Gastrocnemius medialis (tissue), 4 donors: ENCODE measurements at regions not wholly inside any gene's neighbourhood (a gene's known extent, or its start where the extent isn't known, plus 50 kb on each side); places are given as distances from the start of the nearest gene placed in this dataset.

Experiments
- ATAC-seq, 2 donors: fragments of 150-250 bp; one replicate each; pipeline ENCODE4 v1.9.1; 2016
- DNase-seq, 2 donors: peaks; one replicate each; pipeline ENCODE4 v3.0.0-alpha.2; 2019
- H3K27ac ChIP-seq, 4 donors: fragments of 200-600 bp; sonication (generic); 1 replicate in 1 of 4; 2 replicates in 3 of 4; pipeline ENCODE4 v1.5.1; 2016 to 2018; ENCODE audit warnings: mild to moderate bottlenecking in 2 of 4, moderate library complexity in 1 of 4
- H3K27me3 ChIP-seq, 3 donors: fragments of 200-600 bp; sonication (generic) in 2 of 3; 1 replicate in 1 of 3; 2 replicates in 2 of 3; pipeline versions ENCODE4 v1.5.1 to v1.6.0; 2016 to 2019; ENCODE audit warnings: mild to moderate bottlenecking in 1 of 3, moderate library complexity in 1 of 3
- H3K36me3 ChIP-seq, 2 donors: fragments of 200-600 bp; sonication (generic) in 1 of 2; one replicate each; pipeline ENCODE4 v1.5.1; 2017 to 2018
- H3K4me1 ChIP-seq, 2 donors: fragments of 200-600 bp; sonication (generic) in 1 of 2; one replicate each; pipeline ENCODE4 v1.5.1; 2016 to 2017; ENCODE audit warnings: mild to moderate bottlenecking in 2 of 2
- H3K4me3 ChIP-seq, 4 donors: fragments of 200-600 bp; sonication (generic) in 3 of 4; 1 replicate in 1 of 4; 2 replicates in 3 of 4; pipeline ENCODE4 v1.5.1; 2016 to 2019; ENCODE audit warnings: mild to moderate bottlenecking in 2 of 4
- H3K9me3 ChIP-seq, 3 donors: fragments of 200-600 bp; sonication (generic) in 2 of 3; 1 replicate in 1 of 3; 2 replicates in 2 of 3; pipeline ENCODE4 v1.5.1; 2016 to 2019
- CTCF ChIP-seq, 5 experiments: fragments of 450-650 bp in 3 of 5; fragments of 200-600 bp in 2 of 5; sonication (generic) in 2 of 5; IDR thresholded peaks in 4 of 5; conservative IDR thresholded peaks in 1 of 5; 1 replicate in 4 of 5; 2 replicates in 1 of 5; pipeline ENCODE4 v1.5.1; 2016 to 2019; ENCODE audit warnings: antibody characterized with exemption in 5 of 5, mild to moderate bottlenecking in 3 of 5, moderate library complexity in 3 of 5
- POLR2A ChIP-seq, 2 donors: fragments of 450-650 bp; IDR thresholded peaks; one replicate each; pipeline ENCODE4 v1.6.1; 2017; ENCODE audit warnings: antibody characterized with exemption in 2 of 2, mild to moderate bottlenecking in 2 of 2, moderate library complexity in 2 of 2
- in situ Hi-C, 4 donors: fragments of 200-750 bp; cut with MboI; loops; one replicate each; pipeline versions ENCODE4 v1.15.0 to v1.8.0; 2017; ENCODE audit warnings: low sequenced_read_pairs in 4 of 4
- intact Hi-C: fragments of 100-400 bp; cut with DNase I; formaldehyde crosslinking; loops from one replicate; pipeline ENCODE4 v1.15.1; 2023; ENCODE audit warnings: low total_unique reads

- H3K27ac ChIP-seq = no peak overlapping the region
- DNase-seq = no peak
- H3K9me3 ChIP-seq = no peaks in the 10 kb centered on the region
- H3K36me3 ChIP-seq = no peaks in the 10 kb centered on the region
- no peak overlapping the region for H3K4me3 ChIP-seq
- no peaks in the 10 kb centered on the region for H3K27me3 ChIP-seq
- TF ChIP-seq CTCF (IDR thresholded peaks at IDR 0.05 in 4 of 5, conservative IDR thresholded peaks at IDR 0.05 in 1 of 5) = no peak
- H3K4me1 ChIP-seq = no peaks in the 10 kb centered on the region
- no peak for ATAC-seq
- in situ Hi-C loops = no loop called here
- intact Hi-C loops = no loop called here
Measured at GRCh38 chr4:104811727-104812126, 317.0 kb upstream of the CXXC4 start.

GRCh38 chr4:104815665-104816064, 321.0 kb upstream of the CXXC4 start:
- H3K36me3 ChIP-seq = no peaks in the 10 kb centered on the region
- ATAC-seq (no peak), DNase-seq (no peak)
- no peak overlapping the region for H3K27ac ChIP-seq
- H3K4me3 ChIP-seq = no peak overlapping the region
- intact Hi-C loops = no loop called here
- no peaks in the 10 kb centered on the region for H3K9me3 ChIP-seq
- in situ Hi-C loops = no loop called here
- TF ChIP-seq CTCF (IDR thresholded peaks at IDR 0.05 in 4 of 5, conservative IDR thresholded peaks at IDR 0.05 in 1 of 5) (no peak), POLR2A (IDR thresholded peaks at IDR 0.05) (no peak)
- H3K27me3 ChIP-seq = no peaks in the 10 kb centered on the region
- no peaks in the 10 kb centered on the region for H3K4me1 ChIP-seq

- ATAC-seq (no peak), DNase-seq (no peak)
- no peak for TF ChIP-seq CTCF (IDR thresholded peaks at IDR 0.05 in 4 of 5, conservative IDR thresholded peaks at IDR 0.05 in 1 of 5)
- no peak for TF ChIP-seq POLR2A (IDR thresholded peaks at IDR 0.05)
- no peak overlapping the region for H3K4me3 ChIP-seq
- no peaks in the 10 kb centered on the region for H3K4me1 ChIP-seq
- no peaks in the 10 kb centered on the region for H3K9me3 ChIP-seq
- in situ Hi-C loops (no loop called here), intact Hi-C loops (no loop called here)
- no peaks in the 10 kb centered on the region for H3K27me3 ChIP-seq
- H3K27ac ChIP-seq = no peak overlapping the region
- no peaks in the 10 kb centered on the region for H3K36me3 ChIP-seq
Measured at GRCh38 chr4:104818579-104818978, 323.9 kb upstream of the CXXC4 start.

GRCh38 chr4:104826171-104826570, 320.5 kb upstream of the TET2 start:
- in situ Hi-C loops (no loop called here), intact Hi-C loops (no loop called here)
- Histone ChIP-seq H3K36me3 (no peaks in the 10 kb centered on the region), H3K4me1 (no peaks in the 10 kb centered on the region), H3K9me3 (no peaks in the 10 kb centered on the region), H3K27ac (no peak overlapping the region), H3K4me3 (no peak overlapping the region), H3K27me3 (no peaks in the 10 kb centered on the region)
- DNase-seq (no peak), ATAC-seq (no peak)
- TF ChIP-seq CTCF (IDR thresholded peaks at IDR 0.05 in 4 of 5, conservative IDR thresholded peaks at IDR 0.05 in 1 of 5) = no peak
- TF ChIP-seq POLR2A (IDR thresholded peaks at IDR 0.05) = no peak

- no peaks in the 10 kb centered on the region for H3K4me1 ChIP-seq
- H3K4me3 ChIP-seq = no peak overlapping the region
- H3K27ac ChIP-seq = no peak overlapping the region
- no peaks in the 10 kb centered on the region for H3K9me3 ChIP-seq
- DNase-seq (no peak), ATAC-seq (no peak)
- in situ Hi-C loops = no loop called here
- no peaks in the 10 kb centered on the region for H3K36me3 ChIP-seq
- intact Hi-C loops = no loop called here
- no peaks in the 10 kb centered on the region for H3K27me3 ChIP-seq
- TF ChIP-seq CTCF (IDR thresholded peaks at IDR 0.05 in 4 of 5, conservative IDR thresholded peaks at IDR 0.05 in 1 of 5) (no peak), POLR2A (IDR thresholded peaks at IDR 0.05) (no peak)
Measured at GRCh38 chr4:104829761-104830160, 316.9 kb upstream of the TET2 start.
